K562 (cell line): ENCODE measurements at regions not wholly inside any gene's neighbourhood (a gene's known extent, or its start where the extent isn't known, plus 50 kb on each side); places are given as distances from the start of the nearest gene placed in this dataset.

ENCODE experiments used
- ATF7 ChIP-seq: fragments of 450-650 bp; IDR thresholded peaks from 2 replicates; pipeline ENCODE4 v1.7.1; 2014; ENCODE audit warnings: mild to moderate bottlenecking, moderate library complexity
- ELF2 ChIP-seq: fragments of 250-450 bp; sonication (Bioruptor Pico); IDR thresholded peaks from 2 replicates; pipeline ENCODE4 v1.5.0; 2021; ENCODE audit warnings: mild to moderate bottlenecking
- MBD2 ChIP-seq: sonication (generic); IDR thresholded peaks from 2 replicates; pipeline ENCODE4 v1.6.1; 2016; ENCODE audit warnings: low read depth, borderline replicate concordance
- NCOA6 ChIP-seq: fragments of 450-650 bp; IDR thresholded peaks from 2 replicates; pipeline ENCODE4 v1.6.1; 2017; ENCODE audit warnings: mild to moderate bottlenecking
- PHF8 ChIP-seq: fragments of 200-600 bp; sonication (generic); IDR thresholded peaks from 2 replicates; pipeline ENCODE4 v1.6.1; 2012; ENCODE audit warnings: mixed run types, mild to moderate bottlenecking, inconsistent platforms, low read length, moderate library complexity, borderline replicate concordance
- POLR3G ChIP-seq: IDR thresholded peaks from 2 replicates; pipeline ENCODE4 v1.6.1; 2011; ENCODE audit not compliant: insufficient read length, insufficient replicate concordance; ENCODE audit errors: extremely low read depth
- SP1 ChIP-seq: sonication (generic); formaldehyde crosslinking; IDR thresholded peaks from 2 replicates; pipeline ENCODE4 v1.8.1; 2022; ENCODE audit warnings: mild to moderate bottlenecking, missing genetic modification reagents
- TOE1 ChIP-seq, 2 experiments: fragments of 450-650 bp in 1 of 2; sonication (generic) in 1 of 2; formaldehyde crosslinking in 1 of 2; IDR thresholded peaks; 2 replicates each; pipeline versions ENCODE4 v1.7.1 to v1.8.0; 2016 to 2022; ENCODE audit warnings: borderline replicate concordance in 2 of 2, mild to moderate bottlenecking in 2 of 2, antibody characterized with exemption in 1 of 2, inconsistent platforms in 1 of 2, low read depth in 1 of 2, missing genetic modification reagents in 1 of 2, moderate library complexity in 1 of 2
- U2AF2 ChIP-seq: fragments of 200-400 bp; formaldehyde crosslinking; optimal IDR thresholded peaks from 2 replicates; pipeline ENCODE3; 2017; ENCODE audit warnings: low read depth, mild to moderate bottlenecking, low read length
- YY1 ChIP-seq, 3 experiments: IDR thresholded peaks; 2 replicates each; pipeline ENCODE4 v1.6.1; 2011; ENCODE audit warnings: low read length in 2 of 3, mild to moderate bottlenecking in 2 of 3, moderate library complexity in 2 of 3, borderline replicate concordance in 1 of 3, control low read depth in 1 of 3, low read depth in 1 of 3; ENCODE audit not compliant: insufficient read depth in 3 of 3, insufficient replicate concordance in 2 of 3, control insufficient read depth in 1 of 3, insufficient read length in 1 of 3; ENCODE audit errors: extremely low read depth in 1 of 3
- ZNF12 ChIP-seq: sonication (generic); formaldehyde crosslinking; IDR thresholded peaks from 2 replicates; pipeline ENCODE4 v1.4.0; 2020; ENCODE audit warnings: mild to moderate bottlenecking, missing genetic modification reagents
- ZNF655 ChIP-seq: fragments of 250-450 bp; sonication (Bioruptor Pico); IDR thresholded peaks from 2 replicates; pipeline ENCODE4 v1.5.0; 2021
- TF ChIP-seq, protein P1 (sequence below): fragments of 450-650 bp; IDR thresholded peaks from 2 replicates; pipeline ENCODE4 v1.7.1; 2018; ENCODE audit warnings: mild to moderate bottlenecking, low read depth; ENCODE audit not compliant: partially characterized antibody
- TF ChIP-seq, protein P2 (sequence below): fragments of 450-650 bp; formaldehyde crosslinking; IDR thresholded peaks from 2 replicates; pipeline ENCODE4 v1.4.0; 2022; ENCODE audit warnings: missing genetic modification characterization
- TF ChIP-seq, protein P3 (sequence below): fragments of 450-650 bp; formaldehyde crosslinking; IDR thresholded peaks from 2 replicates; pipeline ENCODE4 v1.4.0; 2020; ENCODE audit warnings: mild to moderate bottlenecking, mixed read lengths
- TF ChIP-seq, protein P4 (sequence below): fragments of 450-650 bp; IDR thresholded peaks from 2 replicates; pipeline ENCODE4 v1.6.1; 2018; ENCODE audit warnings: mild to moderate bottlenecking, low read depth; ENCODE audit not compliant: partially characterized antibody

DNA sequence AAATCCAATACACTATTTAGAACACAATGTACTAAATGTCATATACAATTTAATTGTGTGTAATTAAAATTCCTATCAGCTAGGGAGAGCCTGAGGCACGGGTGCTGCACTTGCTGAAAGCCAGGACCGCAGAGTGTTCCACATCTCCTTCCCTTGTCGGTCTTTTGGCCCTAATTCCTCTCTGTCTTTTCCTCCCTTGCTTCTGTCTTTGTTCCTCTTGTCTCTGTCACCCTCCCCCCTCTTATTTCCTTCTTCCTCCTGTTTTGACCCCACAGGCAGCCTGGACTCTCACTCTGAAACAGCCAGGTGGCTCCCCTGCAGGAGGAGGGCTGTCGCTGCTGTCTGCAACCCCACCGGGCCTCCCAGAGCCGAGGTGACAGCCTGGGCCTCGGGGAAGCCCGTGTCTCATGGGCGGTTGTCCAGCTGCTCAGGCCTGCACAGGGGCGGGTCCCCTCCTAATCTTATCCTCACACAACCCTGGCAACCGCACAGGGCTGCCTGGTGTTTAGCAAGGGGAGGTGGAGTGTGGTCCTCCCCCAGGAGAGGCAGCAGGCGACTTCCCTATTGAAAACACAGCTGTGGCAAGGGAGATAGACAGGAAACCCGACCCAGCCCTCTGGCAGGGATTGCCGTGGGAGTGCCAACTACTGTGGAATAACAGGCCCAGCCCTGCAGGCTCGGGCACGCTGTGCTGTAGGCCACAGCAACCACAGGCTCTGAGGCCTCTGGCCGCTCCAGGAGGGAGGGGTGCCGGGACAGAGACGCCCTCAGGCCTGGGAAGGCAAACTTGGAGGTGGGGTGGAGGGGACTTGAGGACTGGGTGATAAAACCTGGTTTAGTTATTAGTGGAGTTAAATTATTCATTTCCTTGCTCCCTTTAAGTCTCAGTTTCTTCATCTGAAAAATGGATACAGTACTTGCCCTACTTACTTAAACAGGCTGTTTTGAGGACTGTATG lies 68.8 kb upstream of the WDR26 start (continued):
- TF ChIP-seq YY1 (IDR thresholded peaks at IDR 0.05; ENCODE audit: borderline replicate concordance in 1 of 3, control insufficient read depth in 1 of 3, extremely low read depth in 1 of 3, insufficient read depth in 3 of 3, insufficient read length in 1 of 3, insufficient replicate concordance in 2 of 3, low read depth in 1 of 3, low read length in 2 of 3) = peak in 1 of 3 experiments; percentile 9
- no peak for TF ChIP-seq U2AF2
- TF ChIP-seq, protein P1, sequence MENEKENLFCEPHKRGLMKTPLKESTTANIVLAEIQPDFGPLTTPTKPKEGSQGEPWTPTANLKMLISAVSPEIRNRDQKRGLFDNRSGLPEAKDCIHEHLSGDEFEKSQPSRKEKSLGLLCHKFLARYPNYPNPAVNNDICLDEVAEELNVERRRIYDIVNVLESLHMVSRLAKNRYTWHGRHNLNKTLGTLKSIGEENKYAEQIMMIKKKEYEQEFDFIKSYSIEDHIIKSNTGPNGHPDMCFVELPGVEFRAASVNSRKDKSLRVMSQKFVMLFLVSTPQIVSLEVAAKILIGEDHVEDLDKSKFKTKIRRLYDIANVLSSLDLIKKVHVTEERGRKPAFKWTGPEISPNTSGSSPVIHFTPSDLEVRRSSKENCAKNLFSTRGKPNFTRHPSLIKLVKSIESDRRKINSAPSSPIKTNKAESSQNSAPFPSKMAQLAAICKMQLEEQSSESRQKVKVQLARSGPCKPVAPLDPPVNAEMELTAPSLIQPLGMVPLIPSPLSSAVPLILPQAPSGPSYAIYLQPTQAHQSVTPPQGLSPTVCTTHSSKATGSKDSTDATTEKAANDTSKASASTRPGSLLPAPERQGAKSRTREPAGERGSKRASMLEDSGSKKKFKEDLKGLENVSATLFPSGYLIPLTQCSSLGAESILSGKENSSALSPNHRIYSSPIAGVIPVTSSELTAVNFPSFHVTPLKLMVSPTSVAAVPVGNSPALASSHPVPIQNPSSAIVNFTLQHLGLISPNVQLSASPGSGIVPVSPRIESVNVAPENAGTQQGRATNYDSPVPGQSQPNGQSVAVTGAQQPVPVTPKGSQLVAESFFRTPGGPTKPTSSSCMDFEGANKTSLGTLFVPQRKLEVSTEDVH = peak; percentile 49
- TF ChIP-seq, protein P2, sequence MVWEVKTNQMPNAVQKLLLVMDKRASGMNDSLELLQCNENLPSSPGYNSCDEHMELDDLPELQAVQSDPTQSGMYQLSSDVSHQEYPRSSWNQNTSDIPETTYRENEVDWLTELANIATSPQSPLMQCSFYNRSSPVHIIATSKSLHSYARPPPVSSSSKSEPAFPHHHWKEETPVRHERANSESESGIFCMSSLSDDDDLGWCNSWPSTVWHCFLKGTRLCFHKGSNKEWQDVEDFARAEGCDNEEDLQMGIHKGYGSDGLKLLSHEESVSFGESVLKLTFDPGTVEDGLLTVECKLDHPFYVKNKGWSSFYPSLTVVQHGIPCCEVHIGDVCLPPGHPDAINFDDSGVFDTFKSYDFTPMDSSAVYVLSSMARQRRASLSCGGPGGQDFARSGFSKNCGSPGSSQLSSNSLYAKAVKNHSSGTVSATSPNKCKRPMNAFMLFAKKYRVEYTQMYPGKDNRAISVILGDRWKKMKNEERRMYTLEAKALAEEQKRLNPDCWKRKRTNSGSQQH (CRISPR knock-in tag) = no peak; the same call in none of the 2 replicates
- TF ChIP-seq, protein P3, sequence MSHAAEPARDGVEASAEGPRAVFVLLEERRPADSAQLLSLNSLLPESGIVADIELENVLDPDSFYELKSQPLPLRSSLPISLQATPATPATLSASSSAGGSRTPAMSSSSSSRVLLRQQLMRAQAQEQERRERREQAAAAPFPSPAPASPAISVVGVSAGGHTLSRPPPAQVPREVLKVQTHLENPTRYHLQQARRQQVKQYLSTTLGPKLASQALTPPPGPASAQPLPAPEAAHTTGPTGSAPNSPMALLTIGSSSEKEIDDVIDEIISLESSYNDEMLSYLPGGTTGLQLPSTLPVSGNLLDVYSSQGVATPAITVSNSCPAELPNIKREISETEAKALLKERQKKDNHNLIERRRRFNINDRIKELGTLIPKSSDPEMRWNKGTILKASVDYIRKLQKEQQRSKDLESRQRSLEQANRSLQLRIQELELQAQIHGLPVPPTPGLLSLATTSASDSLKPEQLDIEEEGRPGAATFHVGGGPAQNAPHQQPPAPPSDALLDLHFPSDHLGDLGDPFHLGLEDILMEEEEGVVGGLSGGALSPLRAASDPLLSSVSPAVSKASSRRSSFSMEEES (CRISPR knock-in tag) = no peak; the same call in 1 of the 2 replicates
- TF ChIP-seq, protein P4, sequence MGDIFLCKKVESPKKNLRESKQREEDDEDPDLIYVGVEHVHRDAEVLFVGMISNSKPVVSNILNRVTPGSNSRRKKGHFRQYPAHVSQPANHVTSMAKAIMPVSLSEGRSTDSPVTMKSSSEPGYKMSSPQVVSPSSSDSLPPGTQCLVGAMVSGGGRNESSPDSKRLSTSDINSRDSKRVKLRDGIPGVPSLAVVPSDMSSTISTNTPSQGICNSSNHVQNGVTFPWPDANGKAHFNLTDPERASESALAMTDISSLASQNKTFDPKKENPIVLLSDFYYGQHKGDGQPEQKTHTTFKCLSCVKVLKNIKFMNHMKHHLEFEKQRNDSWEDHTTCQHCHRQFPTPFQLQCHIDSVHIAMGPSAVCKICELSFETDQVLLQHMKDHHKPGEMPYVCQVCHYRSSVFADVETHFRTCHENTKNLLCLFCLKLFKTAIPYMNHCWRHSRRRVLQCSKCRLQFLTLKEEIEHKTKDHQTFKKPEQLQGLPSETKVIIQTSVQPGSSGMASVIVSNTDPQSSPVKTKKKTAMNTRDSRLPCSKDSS = no peak
- no peak for TF ChIP-seq ZNF655 (CRISPR knock-in tag)
- no peak for TF ChIP-seq ZNF12
- peak; percentile 96 for TF ChIP-seq SP1
- peak; percentile 14; the same call in 1 of the 2 replicates for TF ChIP-seq PHF8
- TF ChIP-seq POLR3G = no peak
- peak; percentile 90 for TF ChIP-seq TOE1 (IDR thresholded peaks at IDR 0.05; ENCODE audit: borderline replicate concordance)
- TF ChIP-seq TOE1 (CRISPR knock-in tag; IDR thresholded peaks at IDR 0.05; ENCODE audit: borderline replicate concordance, low read depth) = no peak
- peak; percentile 89 for TF ChIP-seq MBD2
- no peak for TF ChIP-seq NCOA6
- peak; percentile 92 for TF ChIP-seq ATF7
- TF ChIP-seq ELF2 (CRISPR knock-in tag) = peak; percentile 74; the same call in 1 of the 2 replicates
